ENCODE measurements at regions not wholly inside any gene's neighbourhood (a gene's known extent, or its start where the extent isn't known, plus 50 kb on each side); places are given as distances from the start of the nearest gene placed in this dataset.

DNA sequence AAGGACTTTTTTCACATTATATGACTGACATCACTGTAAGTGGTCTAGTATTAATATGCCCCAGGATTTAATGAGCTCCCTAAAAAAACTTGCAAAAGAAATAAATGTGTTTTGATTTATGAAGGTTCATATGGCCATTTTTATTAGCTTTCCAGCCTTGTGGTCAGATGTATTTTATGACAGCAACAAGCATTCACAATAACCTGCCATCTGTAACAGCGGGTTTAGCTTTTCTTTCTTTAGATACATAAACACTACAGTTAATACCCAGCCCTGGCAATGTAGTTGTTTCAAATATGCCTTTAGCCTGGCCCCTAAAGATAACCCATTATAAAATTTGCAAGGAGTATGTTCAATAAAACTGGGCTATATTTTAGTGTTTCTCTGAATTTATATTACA is 1063.8 kb downstream of the SOCS6 start:
- Mint-ChIP-seq H3K27me3 (ENCODE audit: insufficient read depth, low read depth) (no peaks in the 10 kb centered on the region), H3K4me1 (no peaks in the 10 kb centered on the region), H3K4me3 (no peak overlapping the region), H3K27ac (no peak overlapping the region), H3K36me3 (no peaks in the 10 kb centered on the region), H3K9me3 (no peaks in the 10 kb centered on the region)
- Histone ChIP-seq H3K4me3 (no peak overlapping the region), H3K4me1 (no peaks in the 10 kb centered on the region), H3K27me3 (no peaks in the 10 kb centered on the region), H3K4me2 (no peak overlapping the region), H3K27ac (no peak overlapping the region), H3K36me3 (no peaks in the 10 kb centered on the region), H3K79me2 (ENCODE audit: low read depth) (no peaks in the 10 kb centered on the region), H3K9ac (no peak overlapping the region), H2AFZ (replicated peaks) (no peak overlapping the region), H3F3A (ENCODE audit: low read depth) (no peaks in the 10 kb centered on the region), H3K9me3 (ENCODE audit: low read depth) (no peaks in the 10 kb centered on the region), H4K20me1 (ENCODE audit: low read depth) (no peaks in the 10 kb centered on the region)
- DNase-seq (ENCODE audit: low spot score): no peak
- TF ChIP-seq, protein P1, sequence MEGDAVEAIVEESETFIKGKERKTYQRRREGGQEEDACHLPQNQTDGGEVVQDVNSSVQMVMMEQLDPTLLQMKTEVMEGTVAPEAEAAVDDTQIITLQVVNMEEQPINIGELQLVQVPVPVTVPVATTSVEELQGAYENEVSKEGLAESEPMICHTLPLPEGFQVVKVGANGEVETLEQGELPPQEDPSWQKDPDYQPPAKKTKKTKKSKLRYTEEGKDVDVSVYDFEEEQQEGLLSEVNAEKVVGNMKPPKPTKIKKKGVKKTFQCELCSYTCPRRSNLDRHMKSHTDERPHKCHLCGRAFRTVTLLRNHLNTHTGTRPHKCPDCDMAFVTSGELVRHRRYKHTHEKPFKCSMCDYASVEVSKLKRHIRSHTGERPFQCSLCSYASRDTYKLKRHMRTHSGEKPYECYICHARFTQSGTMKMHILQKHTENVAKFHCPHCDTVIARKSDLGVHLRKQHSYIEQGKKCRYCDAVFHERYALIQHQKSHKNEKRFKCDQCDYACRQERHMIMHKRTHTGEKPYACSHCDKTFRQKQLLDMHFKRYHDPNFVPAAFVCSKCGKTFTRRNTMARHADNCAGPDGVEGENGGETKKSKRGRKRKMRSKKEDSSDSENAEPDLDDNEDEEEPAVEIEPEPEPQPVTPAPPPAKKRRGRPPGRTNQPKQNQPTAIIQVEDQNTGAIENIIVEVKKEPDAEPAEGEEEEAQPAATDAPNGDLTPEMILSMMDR (IDR thresholded peaks at IDR 0.05): no peak
- TF ChIP-seq EZH2phosphoT487 (IDR thresholded peaks at IDR 0.05): no peak
- TF ChIP-seq EZH2 (IDR thresholded peaks at IDR 0.05): no peak

DNA sequence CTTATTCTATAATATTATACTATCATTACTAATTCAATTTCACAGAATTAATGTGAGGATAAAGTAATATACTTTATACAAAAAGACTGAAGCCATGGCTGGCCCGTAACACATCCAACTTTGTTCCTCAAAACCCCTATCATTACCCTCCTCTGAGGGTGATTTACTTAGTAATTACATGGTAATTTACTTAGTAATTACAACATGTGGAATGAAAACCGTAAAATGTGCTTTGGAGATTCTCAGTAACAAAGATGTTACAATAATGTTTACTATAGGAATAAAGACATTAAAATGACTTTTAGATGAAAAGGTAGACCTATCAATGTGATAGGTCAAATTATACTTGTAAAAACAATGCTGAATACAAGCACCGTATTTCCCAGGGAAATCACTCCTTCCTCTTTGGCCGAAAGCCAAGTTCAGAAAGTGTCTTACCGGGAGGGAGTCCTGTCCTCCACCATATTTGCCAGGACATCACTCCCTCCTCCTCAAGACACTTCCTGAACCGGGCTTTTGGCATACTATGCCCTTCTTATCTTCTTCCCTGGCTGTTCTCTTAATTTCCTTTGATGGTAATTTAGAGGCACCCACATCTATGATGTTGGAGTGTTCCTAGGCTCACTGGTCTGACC is 1047.8 kb downstream of the SOCS6 start:
- Histone ChIP-seq H3K4me3 (no peak overlapping the region), H3K79me2 (ENCODE audit: low read depth) (no peaks in the 10 kb centered on the region), H3K9ac (no peak overlapping the region), H4K20me1 (ENCODE audit: low read depth) (no peaks in the 10 kb centered on the region), H3K27ac (no peak overlapping the region), H2AFZ (replicated peaks) (no peak overlapping the region), H3F3A (ENCODE audit: low read depth) (no peaks in the 10 kb centered on the region), H3K36me3 (no peaks in the 10 kb centered on the region), H3K9me3 (ENCODE audit: low read depth) (no peaks in the 10 kb centered on the region), H3K4me2 (no peak overlapping the region), H3K27me3 (no peaks in the 10 kb centered on the region), H3K4me1 (no peaks in the 10 kb centered on the region)
- TF ChIP-seq, protein P1 (IDR thresholded peaks at IDR 0.05): no peak
- TF ChIP-seq EZH2 (IDR thresholded peaks at IDR 0.05): no peak
- no peak for TF ChIP-seq EZH2phosphoT487 (IDR thresholded peaks at IDR 0.05)
- Mint-ChIP-seq H3K36me3 (no peaks in the 10 kb centered on the region), H3K4me1 (no peaks in the 10 kb centered on the region), H3K27ac (no peak overlapping the region), H3K9me3 (no peaks in the 10 kb centered on the region), H3K4me3 (no peak overlapping the region), H3K27me3 (ENCODE audit: insufficient read depth, low read depth) (no peaks in the 10 kb centered on the region)
- no peak for DNase-seq (ENCODE audit: low spot score)

DNA sequence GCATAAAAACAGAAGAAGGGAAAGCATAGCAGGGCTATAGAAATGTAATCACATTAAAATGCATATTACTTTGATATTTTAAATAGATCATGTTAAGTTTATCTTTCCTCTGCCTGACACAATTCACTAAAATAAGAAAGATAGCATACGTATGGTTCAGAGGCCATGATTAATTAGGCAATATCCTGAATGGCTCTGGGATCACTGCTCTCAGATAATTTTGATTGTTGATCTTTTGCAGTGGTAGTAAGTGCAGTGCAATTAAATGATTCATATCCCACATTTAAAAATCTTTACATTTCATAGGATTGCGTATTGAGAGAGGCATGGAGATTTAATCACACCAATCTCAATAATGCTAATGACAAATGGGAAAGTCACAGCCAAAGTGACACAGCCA is 1040.7 kb downstream of the SOCS6 start:
- Mint-ChIP-seq H3K9me3 (no peaks in the 10 kb centered on the region), H3K27ac (no peak overlapping the region), H3K27me3 (ENCODE audit: insufficient read depth, low read depth) (no peaks in the 10 kb centered on the region), H3K4me1 (no peaks in the 10 kb centered on the region), H3K36me3 (no peaks in the 10 kb centered on the region), H3K4me3 (no peak overlapping the region)
- TF ChIP-seq EZH2phosphoT487 (IDR thresholded peaks at IDR 0.05) (no peak), EZH2 (IDR thresholded peaks at IDR 0.05) (no peak)
- TF ChIP-seq, protein P1 (IDR thresholded peaks at IDR 0.05): no peak
- H2AFZ ChIP-seq (replicated peaks): no peak overlapping the region
- no peak overlapping the region for H3K9ac ChIP-seq
- no peak overlapping the region for H3K4me3 ChIP-seq
- no peak for DNase-seq (ENCODE audit: low spot score)
- no peaks in the 10 kb centered on the region for H3K36me3 ChIP-seq
- H3K4me1 ChIP-seq: no peaks in the 10 kb centered on the region
- H3K9me3 ChIP-seq (ENCODE audit: low read depth): no peaks in the 10 kb centered on the region
- H3F3A ChIP-seq (ENCODE audit: low read depth): no peaks in the 10 kb centered on the region
- H3K27ac ChIP-seq: no peak overlapping the region
- no peak overlapping the region for H3K4me2 ChIP-seq
- H3K27me3 ChIP-seq: no peaks in the 10 kb centered on the region
- H3K79me2 ChIP-seq (ENCODE audit: low read depth): no peaks in the 10 kb centered on the region
- no peaks in the 10 kb centered on the region for H4K20me1 ChIP-seq (ENCODE audit: low read depth)
